C4-2B (cell line): ENCODE measurements at regions not wholly inside any gene's neighbourhood (a gene's known extent, or its start where the extent isn't known, plus 50 kb on each side); places are given as distances from the start of the nearest gene placed in this dataset.

ENCODE experiments used
- ZFX ChIP-seq: fragments of 450-650 bp; IDR thresholded peaks from 2 replicates; pipeline ENCODE4 v1.6.1; 2017
- TF ChIP-seq, protein P1 (sequence below): fragments of 450-650 bp; conservative IDR thresholded peaks from 2 replicates; pipeline ENCODE4 v1.5.1; 2017; ENCODE audit warnings: mild to moderate bottlenecking

DNA sequence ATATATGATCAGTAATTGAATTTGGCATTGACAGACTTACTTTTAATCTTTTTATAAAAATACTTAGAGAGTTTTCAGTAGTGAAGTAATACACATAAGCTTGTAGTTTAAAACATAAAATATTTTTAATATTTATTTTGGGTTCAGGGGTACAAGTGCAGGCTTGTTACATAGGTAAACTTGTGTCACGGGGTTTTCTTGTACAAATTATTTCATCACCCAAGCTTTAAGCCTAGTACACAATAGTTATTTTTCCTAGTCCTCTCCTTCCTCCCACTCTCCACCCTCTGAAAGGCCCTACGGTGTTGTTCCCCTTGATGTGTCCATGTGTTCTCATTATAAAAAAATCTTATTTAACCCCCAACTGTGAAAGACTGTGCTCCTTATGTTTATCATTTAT is 1397.8 kb upstream of the RAG2 start:
- TF ChIP-seq, protein P1, sequence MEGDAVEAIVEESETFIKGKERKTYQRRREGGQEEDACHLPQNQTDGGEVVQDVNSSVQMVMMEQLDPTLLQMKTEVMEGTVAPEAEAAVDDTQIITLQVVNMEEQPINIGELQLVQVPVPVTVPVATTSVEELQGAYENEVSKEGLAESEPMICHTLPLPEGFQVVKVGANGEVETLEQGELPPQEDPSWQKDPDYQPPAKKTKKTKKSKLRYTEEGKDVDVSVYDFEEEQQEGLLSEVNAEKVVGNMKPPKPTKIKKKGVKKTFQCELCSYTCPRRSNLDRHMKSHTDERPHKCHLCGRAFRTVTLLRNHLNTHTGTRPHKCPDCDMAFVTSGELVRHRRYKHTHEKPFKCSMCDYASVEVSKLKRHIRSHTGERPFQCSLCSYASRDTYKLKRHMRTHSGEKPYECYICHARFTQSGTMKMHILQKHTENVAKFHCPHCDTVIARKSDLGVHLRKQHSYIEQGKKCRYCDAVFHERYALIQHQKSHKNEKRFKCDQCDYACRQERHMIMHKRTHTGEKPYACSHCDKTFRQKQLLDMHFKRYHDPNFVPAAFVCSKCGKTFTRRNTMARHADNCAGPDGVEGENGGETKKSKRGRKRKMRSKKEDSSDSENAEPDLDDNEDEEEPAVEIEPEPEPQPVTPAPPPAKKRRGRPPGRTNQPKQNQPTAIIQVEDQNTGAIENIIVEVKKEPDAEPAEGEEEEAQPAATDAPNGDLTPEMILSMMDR, result no peak
- no peak for TF ChIP-seq ZFX
